SJSA1 (cell line): ENCODE measurements at regions not wholly inside any gene's neighbourhood (a gene's known extent, or its start where the extent isn't known, plus 50 kb on each side); places are given as distances from the start of the nearest gene placed in this dataset.

Experiments used
- DNase-seq, 2 experiments: peaks; one replicate each; pipeline ENCODE4 v3.0.0-alpha.2; 2015 to 2020; ENCODE audit warnings: low spot score in 2 of 2, low read depth in 1 of 2
- H3K27ac ChIP-seq: fragments of 250-450 bp; sonication (Bioruptor Pico); 2 replicates; pipeline ENCODE4 v1.5.1; 2020; ENCODE audit warnings: mild to moderate bottlenecking, moderate library complexity
- H3K27me3 ChIP-seq: fragments of 250-450 bp; sonication (Bioruptor Pico); replicated peaks from 2 replicates; pipeline ENCODE4 v1.5.1; 2020; ENCODE audit warnings: mild to moderate bottlenecking, moderate library complexity
- H3K36me3 ChIP-seq: fragments of 250-450 bp; sonication (Bioruptor Pico); 2 replicates; pipeline ENCODE4 v1.5.1; 2020; ENCODE audit warnings: mild to moderate bottlenecking
- H3K4me1 ChIP-seq: fragments of 250-450 bp; sonication (Bioruptor Pico); replicated peaks from 2 replicates; pipeline ENCODE4 v1.6.1; 2021; ENCODE audit warnings: mild to moderate bottlenecking
- H3K4me3 ChIP-seq: fragments of 250-450 bp; sonication (Bioruptor Pico); 2 replicates; pipeline ENCODE4 v1.5.1; 2020; ENCODE audit warnings: mild to moderate bottlenecking
- H3K9me3 ChIP-seq: fragments of 250-450 bp; sonication (Bioruptor Pico); replicated peaks from 2 replicates; pipeline ENCODE4 v1.5.1; 2020; ENCODE audit warnings: mild to moderate bottlenecking

GRCh38 chr4:148831945-148832344, 389.7 kb upstream of the NR3C2 start:
- Histone ChIP-seq H3K27me3 (no peaks in the 10 kb centered on the region), H3K4me3 (no peak overlapping the region), H3K36me3 (no peaks in the 10 kb centered on the region), H3K9me3 (no peaks in the 10 kb centered on the region), H3K4me1 (no peaks in the 10 kb centered on the region), H3K27ac (no peak overlapping the region)
- no peak for DNase-seq

GRCh38 chr4:148828291-148828690, 386.1 kb upstream of the NR3C2 start:
- no peak for DNase-seq
- H3K36me3 ChIP-seq, result no peaks in the 10 kb centered on the region
- no peak overlapping the region for H3K27ac ChIP-seq
- no peaks in the 10 kb centered on the region for H3K4me1 ChIP-seq
- no peaks in the 10 kb centered on the region for H3K9me3 ChIP-seq
- no peak overlapping the region for H3K4me3 ChIP-seq
- no peaks in the 10 kb centered on the region for H3K27me3 ChIP-seq

- no peak overlapping the region for H3K4me3 ChIP-seq
- no peaks in the 10 kb centered on the region for H3K4me1 ChIP-seq
- H3K9me3 ChIP-seq, result no peaks in the 10 kb centered on the region
- no peak overlapping the region for H3K27ac ChIP-seq
- H3K36me3 ChIP-seq, result no peaks in the 10 kb centered on the region
- no peak for DNase-seq
- H3K27me3 ChIP-seq, result no peaks in the 10 kb centered on the region
Observed at GRCh38 chr4:148827781-148828180, 385.6 kb upstream of the NR3C2 start.

GRCh38 chr4:148823419-148823769, 381.2 kb upstream of the NR3C2 start:
- Histone ChIP-seq H3K4me3 (no peak overlapping the region), H3K9me3 (no peaks in the 10 kb centered on the region), H3K36me3 (no peaks in the 10 kb centered on the region), H3K4me1 (no peaks in the 10 kb centered on the region), H3K27me3 (no peaks in the 10 kb centered on the region), H3K27ac (no peak overlapping the region)
- no peak for DNase-seq

- H3K27ac ChIP-seq, result no peak overlapping the region
- no peaks in the 10 kb centered on the region for H3K4me1 ChIP-seq
- no peaks in the 10 kb centered on the region for H3K9me3 ChIP-seq
- no peak overlapping the region for H3K4me3 ChIP-seq
- DNase-seq, result no peak
- H3K27me3 ChIP-seq, result no peaks in the 10 kb centered on the region
- H3K36me3 ChIP-seq, result no peaks in the 10 kb centered on the region
Observed at GRCh38 chr4:148822572-148823418, 380.6 kb upstream of the NR3C2 start.

GRCh38 chr4:148814030-148814429, 371.8 kb upstream of the NR3C2 start:
- Histone ChIP-seq H3K36me3 (no peaks in the 10 kb centered on the region), H3K9me3 (no peaks in the 10 kb centered on the region), H3K4me1 (no peaks in the 10 kb centered on the region), H3K4me3 (no peak overlapping the region), H3K27ac (no peak overlapping the region), H3K27me3 (no peaks in the 10 kb centered on the region)
- DNase-seq, result no peak

GRCh38 chr4:148813289-148813688, 371.1 kb upstream of the NR3C2 start:
- Histone ChIP-seq H3K27me3 (no peaks in the 10 kb centered on the region), H3K36me3 (no peaks in the 10 kb centered on the region), H3K27ac (no peak overlapping the region), H3K9me3 (no peaks in the 10 kb centered on the region), H3K4me3 (no peak overlapping the region), H3K4me1 (no peaks in the 10 kb centered on the region)
- no peak for DNase-seq

GRCh38 chr4:148812101-148812500, 369.9 kb upstream of the NR3C2 start:
- H3K4me1 ChIP-seq, result no peaks in the 10 kb centered on the region
- no peaks in the 10 kb centered on the region for H3K27me3 ChIP-seq
- H3K9me3 ChIP-seq, result no peaks in the 10 kb centered on the region
- no peak overlapping the region for H3K4me3 ChIP-seq
- H3K27ac ChIP-seq, result no peak overlapping the region
- DNase-seq, result no peak
- no peaks in the 10 kb centered on the region for H3K36me3 ChIP-seq

GRCh38 chr4:148810461-148810860, 368.2 kb upstream of the NR3C2 start:
- no peak overlapping the region for H3K27ac ChIP-seq
- no peaks in the 10 kb centered on the region for H3K36me3 ChIP-seq
- no peaks in the 10 kb centered on the region for H3K27me3 ChIP-seq
- no peak overlapping the region for H3K4me3 ChIP-seq
- no peaks in the 10 kb centered on the region for H3K4me1 ChIP-seq
- DNase-seq, result no peak
- no peaks in the 10 kb centered on the region for H3K9me3 ChIP-seq

- Histone ChIP-seq H3K27me3 (no peaks in the 10 kb centered on the region), H3K4me3 (no peak overlapping the region), H3K36me3 (no peaks in the 10 kb centered on the region), H3K4me1 (no peaks in the 10 kb centered on the region), H3K27ac (no peak overlapping the region), H3K9me3 (no peaks in the 10 kb centered on the region)
- no peak for DNase-seq
Observed at GRCh38 chr4:148808416-148808815, 366.2 kb upstream of the NR3C2 start.

GRCh38 chr4:148800940-148801339, 358.7 kb upstream of the NR3C2 start:
- H3K4me1 ChIP-seq, result no peaks in the 10 kb centered on the region
- no peak for DNase-seq

GRCh38 chr4:148800336-148800885, 358.2 kb upstream of the NR3C2 start:
- Histone ChIP-seq H3K36me3 (no peaks in the 10 kb centered on the region), H3K27me3 (no peaks in the 10 kb centered on the region), H3K27ac (no peak overlapping the region), H3K4me3 (no peak overlapping the region), H3K9me3 (no peaks in the 10 kb centered on the region), H3K4me1 (no peaks in the 10 kb centered on the region)
- DNase-seq, result no peak

More at GRCh38 chr4:148800940-148801339, 358.7 kb upstream of the NR3C2 start:
- Histone ChIP-seq H3K27ac (no peak overlapping the region), H3K27me3 (no peaks in the 10 kb centered on the region), H3K4me3 (no peak overlapping the region), H3K36me3 (no peaks in the 10 kb centered on the region), H3K9me3 (no peaks in the 10 kb centered on the region)

GRCh38 chr4:148795156-148795864, 353.1 kb upstream of the NR3C2 start:
- Histone ChIP-seq H3K27ac (no peak overlapping the region), H3K27me3 (no peaks in the 10 kb centered on the region), H3K4me3 (no peak overlapping the region), H3K4me1 (no peaks in the 10 kb centered on the region), H3K9me3 (no peaks in the 10 kb centered on the region), H3K36me3 (no peaks in the 10 kb centered on the region)
- DNase-seq, result no peak

GRCh38 chr4:148793221-148793620, 351.0 kb upstream of the NR3C2 start:
- no peak overlapping the region for H3K4me3 ChIP-seq
- no peaks in the 10 kb centered on the region for H3K27me3 ChIP-seq
- H3K27ac ChIP-seq, result no peak overlapping the region
- H3K36me3 ChIP-seq, result no peaks in the 10 kb centered on the region
- no peaks in the 10 kb centered on the region for H3K4me1 ChIP-seq
- no peak for DNase-seq
- no peaks in the 10 kb centered on the region for H3K9me3 ChIP-seq
